OCI-LY7 (cell line): ENCODE measurements at regions not wholly inside any gene's neighbourhood (a gene's known extent, or its start where the extent isn't known, plus 50 kb on each side); places are given as distances from the start of the nearest gene placed in this dataset.

ENCODE experiments used
- BruUV-seq: library from RNA; stranded (reverse); fragments of 400-500 nt; replicated peaks from 2 replicates; lab custom pipeline; 2021; lab: Mats Ljungman, UMichigan
- CTCF ChIA-PET: fragments of 300-600 bp; sonication (Branson Sonifier 250); formaldehyde crosslinking; loops from one replicate; lab custom pipeline; 2022; ENCODE audit warnings: antibody characterized with exemption; ENCODE audit not compliant: unreplicated experiment; lab: Charles Lee
- POLR2A ChIA-PET: fragments of 300-600 bp; sonication (Branson Sonifier 250); formaldehyde crosslinking; loops from one replicate; lab custom pipeline; 2022; ENCODE audit warnings: antibody characterized with exemption; lab: Charles Lee
- DNase-seq: peaks from one replicate; pipeline ENCODE4 v3.0.0-alpha.2; 2015; ENCODE audit warnings: low spot score
- H2AFZ ChIP-seq: fragments of 200-600 bp; sonication (generic), shearing (Covaris generic); 2 replicates; pipeline ENCODE4 v1.6.1; 2014; ENCODE audit warnings: mild to moderate bottlenecking, antibody characterized with exemption, low read length, moderate library complexity
- H3K27ac ChIP-seq: fragments of 200-600 bp; sonication (generic); 2 replicates; pipeline ENCODE4 v1.5.1; 2014; ENCODE audit warnings: mixed run types, low read depth, mild to moderate bottlenecking, moderate library complexity, low read length, inconsistent platforms; ENCODE audit not compliant: poor library complexity, severe bottlenecking
- H3K36me3 ChIP-seq: fragments of 200-600 bp; sonication (generic); 2 replicates; pipeline ENCODE4 v1.6.1; 2014; ENCODE audit warnings: mild to moderate bottlenecking, antibody characterized with exemption, low read length, moderate library complexity, mixed read lengths; ENCODE audit not compliant: insufficient read depth
- H3K4me1 ChIP-seq: fragments of 200-600 bp; sonication (generic); 2 replicates; pipeline ENCODE4 v1.5.1; 2014; ENCODE audit warnings: mild to moderate bottlenecking, low read length; ENCODE audit not compliant: insufficient read depth, poor library complexity, severe bottlenecking
- H3K4me2 ChIP-seq: fragments of 200-600 bp; sonication (generic); 2 replicates; pipeline ENCODE4 v1.6.1; 2014; ENCODE audit warnings: mild to moderate bottlenecking, low read length
- H3K4me3 ChIP-seq: fragments of 200-600 bp; sonication (generic); 2 replicates; pipeline ENCODE4 v1.5.1; 2014; ENCODE audit warnings: mild to moderate bottlenecking, low read depth, low read length; ENCODE audit not compliant: poor library complexity, severe bottlenecking
- H3K79me2 ChIP-seq: fragments of 200-600 bp; sonication (generic); 2 replicates; pipeline ENCODE4 v1.6.1; 2016; ENCODE audit warnings: low read depth, mild to moderate bottlenecking, low read length, moderate library complexity, mixed read lengths; ENCODE audit not compliant: insufficient read depth
- H3K9me2 ChIP-seq: fragments of 200-600 bp; sonication (generic); 2 replicates; pipeline ENCODE4 v1.6.1; 2016; ENCODE audit warnings: mild to moderate bottlenecking, low read length, mixed read lengths; ENCODE audit not compliant: insufficient read depth
- H3K9me3 ChIP-seq: fragments of 200-600 bp; sonication (generic); 2 replicates; pipeline ENCODE4 v1.6.1; 2014; ENCODE audit warnings: mild to moderate bottlenecking, mixed run types, low read length, mixed read lengths
- H4K20me1 ChIP-seq: fragments of 200-600 bp; sonication (generic); 2 replicates; pipeline ENCODE4 v1.6.1; 2014; ENCODE audit warnings: mild to moderate bottlenecking, antibody characterized with exemption, low read length, moderate library complexity, mixed read lengths; ENCODE audit not compliant: insufficient read depth
- EZH2phosphoT487 ChIP-seq: fragments of 200-600 bp; sonication (generic); IDR thresholded peaks from 2 replicates; pipeline ENCODE4 v1.6.1; 2018; ENCODE audit warnings: low read depth, borderline replicate concordance, mild to moderate bottlenecking, mixed run types, antibody characterized with exemption, low read length, moderate library complexity, mixed read lengths
- intact Hi-C: fragments of 100-400 bp; cut with micrococcal nuclease; formaldehyde crosslinking; loops from one replicate; pipeline ENCODE4 v1.10.0; 2022; ENCODE audit not compliant: unreplicated experiment
- TF ChIP-seq, protein P1 (sequence below): fragments of 200-600 bp; sonication (generic); conservative IDR thresholded peaks from 2 replicates; pipeline ENCODE4 v1.5.1; 2014; ENCODE audit warnings: mild to moderate bottlenecking, antibody characterized with exemption, low read length, moderate library complexity, mixed read lengths

DNA sequence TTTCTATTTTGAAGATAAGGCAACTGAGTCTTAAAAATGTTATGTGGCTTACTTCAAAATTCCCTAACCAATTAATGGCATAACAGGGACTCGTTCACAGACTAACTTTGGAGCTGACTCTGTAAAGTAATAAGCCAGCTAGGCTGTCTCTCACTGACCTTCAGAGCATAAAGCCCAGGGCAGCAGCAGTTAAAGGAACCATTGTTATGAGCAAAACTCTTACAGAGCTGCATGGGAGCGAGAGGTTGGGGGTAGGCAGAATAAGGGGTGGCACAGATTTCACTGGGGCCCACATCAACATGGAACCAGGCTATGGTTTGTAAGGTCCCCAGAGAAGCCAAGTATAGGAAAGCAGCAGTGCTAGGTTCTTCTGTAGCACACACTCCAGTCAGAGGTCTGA is 637.8 kb downstream of the RFPL4B start:
- no peak for TF ChIP-seq EZH2phosphoT487
- TF ChIP-seq, protein P1, sequence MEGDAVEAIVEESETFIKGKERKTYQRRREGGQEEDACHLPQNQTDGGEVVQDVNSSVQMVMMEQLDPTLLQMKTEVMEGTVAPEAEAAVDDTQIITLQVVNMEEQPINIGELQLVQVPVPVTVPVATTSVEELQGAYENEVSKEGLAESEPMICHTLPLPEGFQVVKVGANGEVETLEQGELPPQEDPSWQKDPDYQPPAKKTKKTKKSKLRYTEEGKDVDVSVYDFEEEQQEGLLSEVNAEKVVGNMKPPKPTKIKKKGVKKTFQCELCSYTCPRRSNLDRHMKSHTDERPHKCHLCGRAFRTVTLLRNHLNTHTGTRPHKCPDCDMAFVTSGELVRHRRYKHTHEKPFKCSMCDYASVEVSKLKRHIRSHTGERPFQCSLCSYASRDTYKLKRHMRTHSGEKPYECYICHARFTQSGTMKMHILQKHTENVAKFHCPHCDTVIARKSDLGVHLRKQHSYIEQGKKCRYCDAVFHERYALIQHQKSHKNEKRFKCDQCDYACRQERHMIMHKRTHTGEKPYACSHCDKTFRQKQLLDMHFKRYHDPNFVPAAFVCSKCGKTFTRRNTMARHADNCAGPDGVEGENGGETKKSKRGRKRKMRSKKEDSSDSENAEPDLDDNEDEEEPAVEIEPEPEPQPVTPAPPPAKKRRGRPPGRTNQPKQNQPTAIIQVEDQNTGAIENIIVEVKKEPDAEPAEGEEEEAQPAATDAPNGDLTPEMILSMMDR = no peak
- H3K9me3 ChIP-seq = no peaks in the 10 kb centered on the region
- ChIA-PET POLR2A (no interaction called here), CTCF (no interaction called here)
- no peak overlapping the region for H2AFZ ChIP-seq
- no peaks in the 10 kb centered on the region for H3K36me3 ChIP-seq
- no peaks in the 10 kb centered on the region for H3K9me2 ChIP-seq
- no peaks in the 10 kb centered on the region for H3K4me1 ChIP-seq
- no peak overlapping the region for H3K4me2 ChIP-seq
- H3K79me2 ChIP-seq = no peaks in the 10 kb centered on the region
- no peak overlapping the region for H3K27ac ChIP-seq
- no peak for DNase-seq
- H4K20me1 ChIP-seq = no peaks in the 10 kb centered on the region
- no TSS peak for BruUV-seq
- intact Hi-C loops = no loop called here
- H3K4me3 ChIP-seq = no peak overlapping the region

DNA sequence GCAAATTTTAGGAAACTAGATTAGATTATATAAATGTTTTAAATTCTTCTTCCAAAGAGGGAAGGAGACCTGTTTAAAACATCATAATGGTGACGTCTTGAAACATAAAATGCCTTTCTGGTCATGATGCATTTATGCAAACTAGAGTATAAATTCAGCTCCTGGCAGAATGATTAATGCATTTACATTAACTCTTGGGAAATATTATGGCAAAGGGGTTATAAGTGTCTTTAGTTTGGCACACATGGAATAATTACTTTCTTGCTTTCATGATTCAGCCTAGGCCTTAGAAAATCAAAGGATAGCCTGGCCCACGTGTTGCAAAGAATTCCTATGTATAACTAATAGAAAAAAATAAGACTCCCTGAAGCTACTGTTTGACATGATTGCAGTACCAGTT is 639.2 kb downstream of the RFPL4B start:
- Histone ChIP-seq H3K4me1 (no peaks in the 10 kb centered on the region), H3K4me2 (no peak overlapping the region), H3K9me3 (no peaks in the 10 kb centered on the region), H3K4me3 (no peak overlapping the region), H2AFZ (no peak overlapping the region), H3K27ac (no peak overlapping the region), H3K79me2 (no peaks in the 10 kb centered on the region), H3K9me2 (no peaks in the 10 kb centered on the region), H3K36me3 (no peaks in the 10 kb centered on the region), H4K20me1 (no peaks in the 10 kb centered on the region)
- ChIA-PET POLR2A (interaction anchor here (1.1 kb wide), 1 partner anchor 19 kb away, joined by 3 read pairs; no protein-coding TSS in a partner anchor), CTCF (no interaction called here)
- intact Hi-C loops = no loop called here
- TF ChIP-seq, protein P1 = no peak
- TF ChIP-seq EZH2phosphoT487 = no peak
- DNase-seq = no peak
- no TSS peak for BruUV-seq

DNA sequence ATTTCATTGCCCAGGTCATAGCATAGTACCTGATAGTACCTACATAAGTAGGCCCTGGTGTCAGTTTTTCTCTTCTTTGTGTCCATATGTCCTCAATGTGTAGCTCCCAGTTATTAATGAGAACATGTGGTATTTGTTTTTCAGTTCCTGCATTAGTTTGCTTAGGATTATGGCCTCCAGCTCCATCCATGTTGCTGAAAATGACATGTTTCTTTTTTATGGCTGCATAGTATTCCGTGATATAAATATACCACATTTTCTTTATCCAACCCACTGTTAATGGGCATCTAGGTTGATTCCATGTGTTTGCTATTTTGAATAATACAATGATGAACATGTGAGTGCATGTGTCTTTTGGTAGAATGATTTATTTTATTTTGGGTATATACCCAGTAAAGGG is 641.6 kb downstream of the RFPL4B start:
- Histone ChIP-seq H3K9me2 (no peaks in the 10 kb centered on the region), H3K9me3 (no peaks in the 10 kb centered on the region), H3K36me3 (no peaks in the 10 kb centered on the region), H3K27ac (no peak overlapping the region), H3K79me2 (no peaks in the 10 kb centered on the region), H3K4me3 (no peak overlapping the region), H2AFZ (no peak overlapping the region), H4K20me1 (no peaks in the 10 kb centered on the region), H3K4me1 (no peaks in the 10 kb centered on the region), H3K4me2 (no peak overlapping the region)
- intact Hi-C loops = no loop called here
- CTCF ChIA-PET = no interaction called here
- TF ChIP-seq, protein P1 = no peak
- TF ChIP-seq EZH2phosphoT487 = no peak
- POLR2A ChIA-PET = interaction anchor here (0.6 to 0.7 kb wide), 2 partner anchors 24 to 128 kb away, joined by 3 read pairs; no protein-coding TSS in a partner anchor
- no TSS peak for BruUV-seq
- no peak for DNase-seq
